Fibroblast of lung (primary cell): ENCODE measurements at regions not wholly inside any gene's neighbourhood (a gene's known extent, or its start where the extent isn't known, plus 50 kb on each side); places are given as distances from the start of the nearest gene placed in this dataset.

Experiments used
- CTCF ChIP-seq, 2 donors: IDR thresholded peaks in 1 of 2; conservative IDR thresholded peaks in 1 of 2; 1 replicate in 1 of 2; 2 replicates in 1 of 2; pipeline ENCODE4 v1.5.1; 2011 to 2012; ENCODE audit warnings: low read length in 2 of 2, control low read depth in 1 of 2, inconsistent platforms in 1 of 2, low read depth in 1 of 2, mild to moderate bottlenecking in 1 of 2
- EZH2 ChIP-seq: IDR thresholded peaks from 2 replicates; pipeline ENCODE4 v1.5.1; 2012; ENCODE audit warnings: low read length, control low read depth, mild to moderate bottlenecking; ENCODE audit errors: missing control alignments

GRCh38 chr6:112984899-112985298 lies 637.8 kb downstream of the RFPL4B start:
- TF ChIP-seq CTCF (conservative IDR thresholded peaks at IDR 0.05 in 1 of 2, IDR thresholded peaks at IDR 0.05 in 1 of 2; ENCODE audit: low read depth in 1 of 2, low read length in 2 of 2) (no peak), EZH2 (no peak)
